SU-DHL-6 (cell line): ENCODE measurements at regions not wholly inside any gene's neighbourhood (a gene's known extent, or its start where the extent isn't known, plus 50 kb on each side); places are given as distances from the start of the nearest gene placed in this dataset.

Experiments used
- H2AFZ ChIP-seq: fragments of 200-600 bp; sonication (generic); 2 replicates; pipeline ENCODE4 v1.6.1; 2014; ENCODE audit warnings: low read depth, mild to moderate bottlenecking, moderate library complexity, mixed read lengths, antibody characterized with exemption, low read length; ENCODE audit not compliant: severe bottlenecking
- H3F3A ChIP-seq: fragments of 200-600 bp; shearing (Covaris generic); 2 replicates; pipeline ENCODE4 v1.6.0; 2016; ENCODE audit warnings: antibody characterized with exemption, mild to moderate bottlenecking; ENCODE audit not compliant: insufficient read depth
- H3K27ac ChIP-seq: fragments of 200-600 bp; sonication (generic); 2 replicates; pipeline ENCODE4 v1.5.1; 2016; ENCODE audit warnings: low read depth, mild to moderate bottlenecking, low read length, moderate library complexity, mixed read lengths
- H3K27me3 ChIP-seq: fragments of 200-600 bp; sonication (generic), shearing (Covaris generic); 2 replicates; pipeline ENCODE4 v1.6.0; 2014; ENCODE audit warnings: mild to moderate bottlenecking, low read length
- H3K36me3 ChIP-seq: fragments of 200-600 bp; sonication (generic); 2 replicates; pipeline ENCODE4 v1.6.1; 2014; ENCODE audit warnings: mild to moderate bottlenecking, low read length, mixed read lengths
- H3K4me2 ChIP-seq: fragments of 300-600, 200-600 bp; shearing (Covaris generic), sonication (generic); 2 replicates; pipeline ENCODE4 v1.6.0; 2014; ENCODE audit warnings: low read length, low read depth, mild to moderate bottlenecking; ENCODE audit not compliant: poor library complexity, severe bottlenecking
- H3K4me3 ChIP-seq: fragments of 200-600 bp; sonication (generic); 2 replicates; pipeline ENCODE4 v1.5.1; 2014; ENCODE audit warnings: antibody characterized with exemption, low read length, mild to moderate bottlenecking, mixed read lengths; ENCODE audit not compliant: insufficient read depth, poor library complexity, severe bottlenecking
- H3K79me2 ChIP-seq: fragments of 200-600 bp; sonication (generic); 2 replicates; pipeline ENCODE4 v1.6.1; 2014; ENCODE audit warnings: mild to moderate bottlenecking, low read length, moderate library complexity; ENCODE audit not compliant: insufficient read depth
- H3K9ac ChIP-seq: fragments of 200-600 bp; sonication (generic); 2 replicates; pipeline ENCODE4 v1.7.0; 2014; ENCODE audit warnings: mild to moderate bottlenecking, low read length
- H3K9me2 ChIP-seq: fragments of 200-600 bp; sonication (generic); replicated peaks from 2 replicates; pipeline ENCODE4 v1.6.1; 2014; ENCODE audit warnings: low read length; ENCODE audit not compliant: insufficient read depth
- H3K9me3 ChIP-seq: fragments of 200-600 bp; sonication (generic); 2 replicates; pipeline ENCODE4 v1.6.1; 2014; ENCODE audit warnings: low read length, mixed read lengths; ENCODE audit not compliant: insufficient read depth
- H4K20me1 ChIP-seq: fragments of 200-600 bp; sonication (generic); 2 replicates; pipeline ENCODE4 v1.6.1; 2014; ENCODE audit warnings: low read depth, mild to moderate bottlenecking, antibody characterized with exemption, low read length, moderate library complexity, mixed read lengths
- CTCF ChIP-seq: fragments of 200-600 bp; sonication (generic); IDR thresholded peaks from one replicate; pipeline ENCODE4 v1.5.1; 2017; ENCODE audit warnings: antibody characterized with exemption, mild to moderate bottlenecking, low read length, moderate library complexity; ENCODE audit not compliant: insufficient read depth, poor library complexity, severe bottlenecking
- EZH2phosphoT487 ChIP-seq: fragments of 200-600 bp; sonication (generic), shearing (Covaris generic); conservative IDR thresholded peaks from 2 replicates; pipeline ENCODE4 v1.6.1; 2018; ENCODE audit warnings: mild to moderate bottlenecking, antibody characterized with exemption, low read length, moderate library complexity, mixed read lengths

GRCh38 chr10:43904844-43905243 lies 256.2 kb upstream of the ZNF32 start:
- Histone ChIP-seq H2AFZ (no peak overlapping the region), H3K9me2 (no peaks in the 10 kb centered on the region)

GRCh38 chr10:43904301-43904700 lies 255.6 kb upstream of the ZNF32 start:
- no peaks in the 10 kb centered on the region for H4K20me1 ChIP-seq
- TF ChIP-seq CTCF (no peak), EZH2phosphoT487 (no peak)
- H3K36me3 ChIP-seq = no peaks in the 10 kb centered on the region
- no peak overlapping the region for H3K4me2 ChIP-seq
- no peak overlapping the region for H2AFZ ChIP-seq
- no peaks in the 10 kb centered on the region for H3K9me3 ChIP-seq
- no peaks in the 10 kb centered on the region for H3K9me2 ChIP-seq
- H3K9ac ChIP-seq = no peak overlapping the region
- no peaks in the 10 kb centered on the region for H3K79me2 ChIP-seq
- no peaks in the 10 kb centered on the region for H3F3A ChIP-seq
- no peak overlapping the region for H3K4me3 ChIP-seq
- no peak overlapping the region for H3K27ac ChIP-seq
- H3K27me3 ChIP-seq = no peaks in the 10 kb centered on the region

More at GRCh38 chr10:43904844-43905243, 256.2 kb upstream of the ZNF32 start:
- no peak for TF ChIP-seq CTCF
- TF ChIP-seq EZH2phosphoT487 = no peak
- Histone ChIP-seq H4K20me1 (no peaks in the 10 kb centered on the region), H3K9ac (no peak overlapping the region), H3K36me3 (no peaks in the 10 kb centered on the region), H3K4me2 (no peak overlapping the region), H3F3A (no peaks in the 10 kb centered on the region), H3K4me3 (no peak overlapping the region), H3K9me3 (no peaks in the 10 kb centered on the region), H3K27ac (no peak overlapping the region), H3K79me2 (no peaks in the 10 kb centered on the region), H3K27me3 (no peaks in the 10 kb centered on the region)

GRCh38 chr10:43903451-43903850 lies 254.8 kb upstream of the ZNF32 start:
- H3F3A ChIP-seq = no peaks in the 10 kb centered on the region
- no peak overlapping the region for H3K27ac ChIP-seq
- H3K36me3 ChIP-seq = no peaks in the 10 kb centered on the region
- H4K20me1 ChIP-seq = no peaks in the 10 kb centered on the region
- no peaks in the 10 kb centered on the region for H3K79me2 ChIP-seq
- H3K9me3 ChIP-seq = no peaks in the 10 kb centered on the region
- no peak overlapping the region for H2AFZ ChIP-seq
- TF ChIP-seq CTCF = no peak
- TF ChIP-seq EZH2phosphoT487 = no peak
- no peak overlapping the region for H3K4me2 ChIP-seq
- H3K9me2 ChIP-seq = no peaks in the 10 kb centered on the region
- no peaks in the 10 kb centered on the region for H3K27me3 ChIP-seq
- H3K4me3 ChIP-seq = no peak overlapping the region
- no peak overlapping the region for H3K9ac ChIP-seq
